ENCODE measurements at regions not wholly inside any gene's neighbourhood (a gene's known extent, or its start where the extent isn't known, plus 50 kb on each side); places are given as distances from the start of the nearest gene placed in this dataset.

DNA sequence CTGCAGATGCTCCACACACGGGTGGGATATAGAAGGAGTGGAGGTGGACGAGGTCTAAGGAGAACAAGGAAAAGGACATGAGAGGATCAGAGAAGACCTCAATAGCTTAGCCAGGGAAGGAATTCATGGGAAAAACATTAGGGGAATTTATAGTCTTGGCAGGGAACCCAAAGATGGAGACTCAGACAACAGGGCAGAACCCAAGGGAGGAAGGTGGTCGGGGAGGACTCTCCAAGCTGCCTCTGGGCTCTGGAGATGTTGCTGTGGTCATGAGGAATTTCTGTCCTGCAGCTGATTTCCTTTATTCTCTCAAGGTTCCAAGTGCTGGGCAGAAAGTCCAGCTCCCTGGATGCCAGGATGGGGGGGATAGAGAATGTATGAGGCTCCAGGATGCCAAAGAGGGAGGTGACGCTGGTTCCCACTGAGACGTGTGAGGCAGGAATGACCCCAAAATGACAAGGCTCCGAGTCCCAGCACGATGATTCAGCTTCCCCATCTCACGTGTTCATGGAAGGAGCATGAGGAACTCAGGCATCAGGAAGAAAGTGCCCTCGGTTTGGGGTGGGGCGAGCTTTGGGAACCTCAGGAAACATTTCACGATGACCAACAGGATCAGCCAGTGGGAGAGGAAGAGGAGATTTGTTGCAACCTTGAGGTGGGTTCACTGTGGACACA is 57.0 kb upstream of the PPP2R3B start:
- intact Hi-C loops (cut with DNase I) = no loop called here
- no peak overlapping the region for H3K4me3 ChIP-seq
- DNase-seq (no peak), ATAC-seq (no peak)
- H3K9me3 ChIP-seq = peaks cover 0 to 8% (median 0%) of the 10 kb centered on the region in 12 donors
- H3K36me3 ChIP-seq = no peaks in the 10 kb centered on the region
- WGBS, 4 donors = 60 to 72% (median 63%) methylated on average over 11 of the region's 11 CpGs
- no peaks in the 10 kb centered on the region for H3K4me1 ChIP-seq
- H3K27me3 ChIP-seq = peaks cover 0 to 15% (median 3%) of the 10 kb centered on the region in 9 donors
- H3K27ac ChIP-seq = no peak overlapping the region
- TF ChIP-seq, protein P1, sequence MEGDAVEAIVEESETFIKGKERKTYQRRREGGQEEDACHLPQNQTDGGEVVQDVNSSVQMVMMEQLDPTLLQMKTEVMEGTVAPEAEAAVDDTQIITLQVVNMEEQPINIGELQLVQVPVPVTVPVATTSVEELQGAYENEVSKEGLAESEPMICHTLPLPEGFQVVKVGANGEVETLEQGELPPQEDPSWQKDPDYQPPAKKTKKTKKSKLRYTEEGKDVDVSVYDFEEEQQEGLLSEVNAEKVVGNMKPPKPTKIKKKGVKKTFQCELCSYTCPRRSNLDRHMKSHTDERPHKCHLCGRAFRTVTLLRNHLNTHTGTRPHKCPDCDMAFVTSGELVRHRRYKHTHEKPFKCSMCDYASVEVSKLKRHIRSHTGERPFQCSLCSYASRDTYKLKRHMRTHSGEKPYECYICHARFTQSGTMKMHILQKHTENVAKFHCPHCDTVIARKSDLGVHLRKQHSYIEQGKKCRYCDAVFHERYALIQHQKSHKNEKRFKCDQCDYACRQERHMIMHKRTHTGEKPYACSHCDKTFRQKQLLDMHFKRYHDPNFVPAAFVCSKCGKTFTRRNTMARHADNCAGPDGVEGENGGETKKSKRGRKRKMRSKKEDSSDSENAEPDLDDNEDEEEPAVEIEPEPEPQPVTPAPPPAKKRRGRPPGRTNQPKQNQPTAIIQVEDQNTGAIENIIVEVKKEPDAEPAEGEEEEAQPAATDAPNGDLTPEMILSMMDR (IDR thresholded peaks at IDR 0.05) = no peak
- TF ChIP-seq POLR2A (IDR thresholded peaks at IDR 0.05) = no peak

DNA sequence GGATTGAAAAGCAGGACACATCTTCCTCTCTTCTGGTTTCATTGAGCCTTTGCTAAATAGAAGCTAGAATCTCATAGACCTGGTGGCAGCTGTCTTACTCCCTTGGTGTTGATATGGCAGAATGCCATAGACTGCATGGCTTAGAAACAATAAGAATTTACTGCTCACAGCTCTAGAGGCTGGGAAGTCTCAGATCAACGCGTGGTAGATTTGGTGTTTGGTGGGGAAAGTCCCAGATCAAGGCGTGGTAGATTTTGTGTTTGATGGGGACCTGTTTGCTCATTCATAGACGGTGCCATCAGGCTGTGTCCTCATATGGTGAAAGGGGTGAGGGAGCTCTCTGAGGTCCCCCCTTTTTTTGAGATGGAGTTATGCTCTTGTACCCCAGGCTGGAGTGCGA is 57.6 kb upstream of the PPP2R3B start:
- peaks cover 0 to 8% (median 0%) of the 10 kb centered on the region in 12 donors for H3K9me3 ChIP-seq
- peaks cover 0 to 14% (median under 1%) of the 10 kb centered on the region in 9 donors for H3K27me3 ChIP-seq
- DNase-seq (no peak), ATAC-seq (no peak)
- H3K4me3 ChIP-seq = no peak overlapping the region
- 75 to 92% (median 87%) methylated on average over 5 of the region's 5 CpGs for WGBS, 4 donors
- intact Hi-C loops (cut with DNase I) = no loop called here
- H3K27ac ChIP-seq = no peak overlapping the region
- TF ChIP-seq POLR2A (IDR thresholded peaks at IDR 0.05) = no peak
- TF ChIP-seq, protein P1 (IDR thresholded peaks at IDR 0.05) = no peak
- no peaks in the 10 kb centered on the region for H3K4me1 ChIP-seq
- H3K36me3 ChIP-seq = no peaks in the 10 kb centered on the region

DNA sequence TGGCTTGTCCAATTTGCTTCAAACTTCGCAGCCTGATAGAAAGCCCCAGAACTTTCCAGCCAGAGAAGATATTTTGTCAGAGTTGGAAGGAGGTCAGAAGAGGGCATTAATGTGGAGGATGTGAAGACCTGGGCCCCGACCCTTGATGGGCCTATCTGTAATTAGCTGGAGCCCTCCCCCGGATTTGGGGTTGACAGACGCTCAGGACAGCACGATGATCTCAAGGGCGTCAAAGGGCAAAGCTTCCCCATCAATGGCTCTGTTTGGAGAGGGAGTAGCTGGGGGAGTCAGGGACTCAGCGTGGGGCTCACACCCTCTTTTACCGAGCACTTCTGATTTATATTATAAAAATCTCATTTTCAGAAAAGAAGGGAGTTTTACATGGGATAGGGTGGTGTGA is 59.0 kb upstream of the PPP2R3B start:
- H3K4me1 ChIP-seq = no peaks in the 10 kb centered on the region
- H3K27ac ChIP-seq = no peak overlapping the region
- no peak for TF ChIP-seq POLR2A (IDR thresholded peaks at IDR 0.05)
- TF ChIP-seq, protein P1 (IDR thresholded peaks at IDR 0.05) = no peak
- no peak overlapping the region for H3K4me3 ChIP-seq
- DNase-seq (no peak), ATAC-seq (no peak)
- intact Hi-C loops (cut with DNase I) = no loop called here
- H3K36me3 ChIP-seq = no peaks in the 10 kb centered on the region
- peaks cover 0 to 13% (median 0%) of the 10 kb centered on the region in 9 donors for H3K27me3 ChIP-seq
- WGBS, 4 donors = 23 to 32% (median 29%) methylated on average over 8 of the region's 8 CpGs
- peaks cover 0 to 8% (median 0%) of the 10 kb centered on the region in 12 donors for H3K9me3 ChIP-seq

DNA sequence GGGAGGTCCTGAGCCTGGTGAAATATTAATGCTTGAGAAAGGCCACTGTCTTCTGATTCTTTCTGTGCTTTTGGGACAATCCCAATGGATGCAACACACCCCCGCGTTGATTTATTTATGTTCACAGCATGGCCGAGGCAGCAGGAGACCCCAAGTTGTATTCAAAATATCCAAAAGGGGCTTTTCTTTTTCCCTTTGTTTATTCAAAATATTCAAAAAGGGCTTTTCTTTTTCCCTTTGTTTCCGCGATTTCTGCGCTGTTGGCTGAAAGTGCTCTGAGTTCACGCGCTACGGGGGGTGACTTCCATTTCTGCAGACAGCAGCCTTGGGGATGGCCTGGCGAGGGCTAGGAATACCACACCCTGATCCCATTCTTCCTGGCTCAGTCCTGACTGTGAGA is 59.5 kb upstream of the PPP2R3B start:
- intact Hi-C loops (cut with DNase I) = no loop called here
- H3K4me1 ChIP-seq = no peaks in the 10 kb centered on the region
- no peaks in the 10 kb centered on the region for H3K36me3 ChIP-seq
- ATAC-seq = no peak
- H3K9me3 ChIP-seq = peaks cover 0 to 8% (median 0%) of the 10 kb centered on the region in 12 donors
- 15 to 25% (median 24%) methylated on average over 10 of the region's 10 CpGs for WGBS, 4 donors
- H3K4me3 ChIP-seq = no peak overlapping the region
- no peak overlapping the region for H3K27ac ChIP-seq
- peak in 1 of 5 donors; percentile 10 for DNase-seq
- peaks cover 0 to 14% (median 0%) of the 10 kb centered on the region in 9 donors for H3K27me3 ChIP-seq
- TF ChIP-seq, protein P1 (IDR thresholded peaks at IDR 0.05) = no peak
- no peak for TF ChIP-seq POLR2A (IDR thresholded peaks at IDR 0.05)
